ENCODE measurements at regions not wholly inside any gene's neighbourhood (a gene's known extent, or its start where the extent isn't known, plus 50 kb on each side); places are given as distances from the start of the nearest gene placed in this dataset.

- Mint-ChIP-seq H3K27ac (ENCODE audit: unreplicated experiment) (no peak overlapping the region), H3K27me3 (ENCODE audit: low read depth) (peaks cover 16% of the 10 kb centered on the region), H3K36me3 (ENCODE audit: low read depth) (no peaks in the 10 kb centered on the region), H3K4me1 (no peaks in the 10 kb centered on the region), H3K9me3 (no peaks in the 10 kb centered on the region), H3K4me3 (no peak overlapping the region)
- no peak for TF ChIP-seq CTCF (conservative IDR thresholded peaks at IDR 0.05)
- DNase-seq (ENCODE audit: low read depth, low spot score), result no peak
Observed at GRCh38 chr7:67766906-67767410, 770.3 kb downstream of the TYW1 start.

GRCh38 chr7:67771846-67772605, 775.4 kb downstream of the TYW1 start:
- H3K4me1 Mint-ChIP-seq, result no peaks in the 10 kb centered on the region
- H3K4me3 Mint-ChIP-seq, result no peak overlapping the region
- no peak for TF ChIP-seq CTCF (conservative IDR thresholded peaks at IDR 0.05)
- no peaks in the 10 kb centered on the region for H3K9me3 Mint-ChIP-seq
- H3K27me3 Mint-ChIP-seq (ENCODE audit: low read depth), result peaks cover 23% of the 10 kb centered on the region
- DNase-seq (ENCODE audit: low read depth, low spot score), result no peak
- H3K36me3 Mint-ChIP-seq (ENCODE audit: low read depth), result no peaks in the 10 kb centered on the region
- H3K27ac Mint-ChIP-seq (ENCODE audit: unreplicated experiment), result no peak overlapping the region

GRCh38 chr7:67773081-67773480, 776.4 kb downstream of the TYW1 start:
- Mint-ChIP-seq H3K27me3 (ENCODE audit: low read depth) (peaks cover 23% of the 10 kb centered on the region), H3K27ac (ENCODE audit: unreplicated experiment) (no peak overlapping the region), H3K9me3 (no peaks in the 10 kb centered on the region), H3K4me3 (no peak overlapping the region), H3K36me3 (ENCODE audit: low read depth) (no peaks in the 10 kb centered on the region), H3K4me1 (no peaks in the 10 kb centered on the region)
- DNase-seq (ENCODE audit: low read depth, low spot score), result no peak
- no peak for TF ChIP-seq CTCF (conservative IDR thresholded peaks at IDR 0.05)

GRCh38 chr7:67777119-67777518, 780.5 kb downstream of the TYW1 start:
- Mint-ChIP-seq H3K4me1 (no peaks in the 10 kb centered on the region), H3K27ac (ENCODE audit: unreplicated experiment) (no peak overlapping the region), H3K9me3 (peaks cover 5% of the 10 kb centered on the region), H3K27me3 (ENCODE audit: low read depth) (peaks cover 7% of the 10 kb centered on the region), H3K4me3 (no peak overlapping the region), H3K36me3 (ENCODE audit: low read depth) (no peaks in the 10 kb centered on the region)
- TF ChIP-seq CTCF (conservative IDR thresholded peaks at IDR 0.05), result no peak
- no peak for DNase-seq (ENCODE audit: low read depth, low spot score)

GRCh38 chr7:67781841-67782240, 785.2 kb downstream of the TYW1 start:
- Mint-ChIP-seq H3K4me1 (no peaks in the 10 kb centered on the region), H3K9me3 (peaks cover 5% of the 10 kb centered on the region), H3K27me3 (ENCODE audit: low read depth) (no peaks in the 10 kb centered on the region), H3K27ac (ENCODE audit: unreplicated experiment) (no peak overlapping the region), H3K4me3 (no peak overlapping the region), H3K36me3 (ENCODE audit: low read depth) (no peaks in the 10 kb centered on the region)
- DNase-seq (ENCODE audit: low read depth, low spot score), result no peak
- no peak for TF ChIP-seq CTCF (conservative IDR thresholded peaks at IDR 0.05)
